IPS-20b (cell line): ENCODE measurements at regions not wholly inside any gene's neighbourhood (a gene's known extent, or its start where the extent isn't known, plus 50 kb on each side); places are given as distances from the start of the nearest gene placed in this dataset.

ENCODE experiments used
- H3K27ac ChIP-seq: one replicate; pipeline ENCODE4 v1.5.1; 2013; ENCODE audit warnings: low read length
- H3K27me3 ChIP-seq: 2 replicates; pipeline ENCODE4 v1.6.1; 2013; ENCODE audit warnings: mild to moderate bottlenecking, low read length, inconsistent platforms; ENCODE audit not compliant: insufficient read depth
- H3K36me3 ChIP-seq: 2 replicates; pipeline ENCODE4 v1.6.1; 2013; ENCODE audit warnings: low read depth, mild to moderate bottlenecking, inconsistent platforms, low read length, moderate library complexity; ENCODE audit not compliant: insufficient read depth
- H3K4me1 ChIP-seq: 2 replicates; pipeline ENCODE4 v1.6.1; 2013; ENCODE audit warnings: mild to moderate bottlenecking, control low read depth, inconsistent platforms, low read length, moderate library complexity; ENCODE audit not compliant: insufficient read depth
- H3K4me3 ChIP-seq: 2 replicates; pipeline ENCODE4 v1.5.1; 2013; ENCODE audit warnings: mild to moderate bottlenecking, low read length, inconsistent platforms
- H3K9ac ChIP-seq: 2 replicates; pipeline ENCODE4 v1.6.1; 2013; ENCODE audit warnings: low read depth, mild to moderate bottlenecking, inconsistent platforms, low read length, moderate library complexity
- H3K9me3 ChIP-seq: 2 replicates; pipeline ENCODE4 v1.6.1; 2013; ENCODE audit warnings: mild to moderate bottlenecking, low read depth, low read length, inconsistent platforms; ENCODE audit not compliant: insufficient read depth

DNA sequence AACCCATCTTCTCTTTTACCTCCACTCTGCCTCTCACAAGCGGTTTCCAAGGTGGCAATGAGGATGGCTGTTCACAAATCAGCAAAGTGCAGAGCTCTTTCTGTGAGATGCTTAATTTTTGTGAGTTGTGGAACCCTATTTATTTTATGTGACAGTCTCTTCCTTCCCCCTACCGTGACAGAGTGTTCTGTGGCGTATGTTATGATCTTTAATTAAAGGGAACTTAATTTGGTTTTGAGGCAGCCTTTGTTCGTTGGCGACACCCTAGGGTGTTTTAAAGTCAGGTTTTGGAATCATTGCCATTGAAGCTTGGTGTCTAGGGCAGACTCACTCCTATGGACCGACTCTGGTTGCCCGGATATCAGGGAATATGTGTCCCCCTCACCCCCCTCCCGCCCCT lies 83.3 kb upstream of the IRX3 start:
- H3K4me1 ChIP-seq = peaks cover 3% of the 10 kb centered on the region; the same call in 1 of the 2 replicates
- no peaks in the 10 kb centered on the region for H3K27me3 ChIP-seq
- no peaks in the 10 kb centered on the region for H3K36me3 ChIP-seq
- H3K27ac ChIP-seq = no peak overlapping the region
- H3K9me3 ChIP-seq = no peaks in the 10 kb centered on the region
- H3K4me3 ChIP-seq = no peak overlapping the region
- no peak overlapping the region for H3K9ac ChIP-seq

- Histone ChIP-seq H3K4me1 (peaks cover 12% of the 10 kb centered on the region; the same call in 1 of the 2 replicates), H3K27ac (no peak overlapping the region), H3K9ac (no peak overlapping the region), H3K27me3 (peaks cover 9% of the 10 kb centered on the region; the same call in 1 of the 2 replicates), H3K36me3 (no peaks in the 10 kb centered on the region), H3K9me3 (no peaks in the 10 kb centered on the region), H3K4me3 (no peak overlapping the region)
Measured at GRCh38 chr16:54366943-54367342, 80.4 kb upstream of the IRX3 start.

DNA sequence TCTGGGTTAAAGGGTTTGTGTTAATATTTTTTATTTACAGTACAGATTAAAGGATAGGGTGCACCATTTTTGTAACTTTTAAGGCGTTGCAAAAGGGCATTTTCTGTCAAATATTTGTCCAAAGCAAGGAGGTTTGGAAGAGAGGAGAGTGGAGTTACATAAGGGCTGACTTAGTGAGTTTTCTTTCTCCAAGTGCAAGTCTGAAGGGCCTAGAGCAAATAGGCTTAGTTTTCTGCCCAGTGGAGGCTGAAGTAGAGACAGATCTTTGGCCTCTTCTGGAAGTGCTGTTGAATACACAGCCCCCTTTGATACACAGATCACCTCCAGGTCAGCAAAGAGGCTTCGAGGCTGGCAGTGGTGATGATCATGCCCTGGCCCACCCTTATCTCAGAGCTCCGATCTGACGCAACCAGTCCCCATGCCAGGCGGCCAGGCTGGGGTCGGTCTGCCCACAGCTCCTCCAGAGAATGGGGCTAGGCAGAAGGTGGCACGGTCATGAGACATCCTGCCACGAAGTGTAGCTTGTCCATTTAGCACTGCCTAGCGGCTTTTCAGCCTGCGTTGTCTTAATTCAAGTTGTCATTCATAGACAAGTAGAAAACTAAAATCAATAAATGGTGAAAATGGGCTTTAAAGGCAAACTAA lies 79.5 kb upstream of the IRX3 start:
- H3K9me3 ChIP-seq = no peaks in the 10 kb centered on the region
- peaks cover 14% of the 10 kb centered on the region; the same call in 1 of the 2 replicates for H3K27me3 ChIP-seq
- no peak overlapping the region for H3K9ac ChIP-seq
- H3K36me3 ChIP-seq = no peaks in the 10 kb centered on the region
- no peak overlapping the region for H3K4me3 ChIP-seq
- no peak overlapping the region for H3K27ac ChIP-seq
- H3K4me1 ChIP-seq = peaks cover 12% of the 10 kb centered on the region; the same call in 1 of the 2 replicates

GRCh38 chr16:54363766-54364165 lies 77.2 kb upstream of the IRX3 start:
- Histone ChIP-seq H3K4me1 (peaks cover 14% of the 10 kb centered on the region), H3K27ac (no peak overlapping the region), H3K4me3 (no peak overlapping the region), H3K36me3 (no peaks in the 10 kb centered on the region), H3K9me3 (no peaks in the 10 kb centered on the region), H3K27me3 (peaks cover 19% of the 10 kb centered on the region; the same call in 1 of the 2 replicates), H3K9ac (no peak overlapping the region)

GRCh38 chr16:54362591-54363206 lies 76.1 kb upstream of the IRX3 start:
- no peaks in the 10 kb centered on the region for H3K36me3 ChIP-seq
- H3K27ac ChIP-seq = no peak overlapping the region
- H3K9me3 ChIP-seq = no peaks in the 10 kb centered on the region
- H3K4me3 ChIP-seq = no peak overlapping the region
- peaks cover 19% of the 10 kb centered on the region; the same call in 1 of the 2 replicates for H3K27me3 ChIP-seq
- H3K4me1 ChIP-seq = peaks cover 14% of the 10 kb centered on the region
- H3K9ac ChIP-seq = peak overlapping the region; percentile 3; the same call in 1 of the 2 replicates

DNA sequence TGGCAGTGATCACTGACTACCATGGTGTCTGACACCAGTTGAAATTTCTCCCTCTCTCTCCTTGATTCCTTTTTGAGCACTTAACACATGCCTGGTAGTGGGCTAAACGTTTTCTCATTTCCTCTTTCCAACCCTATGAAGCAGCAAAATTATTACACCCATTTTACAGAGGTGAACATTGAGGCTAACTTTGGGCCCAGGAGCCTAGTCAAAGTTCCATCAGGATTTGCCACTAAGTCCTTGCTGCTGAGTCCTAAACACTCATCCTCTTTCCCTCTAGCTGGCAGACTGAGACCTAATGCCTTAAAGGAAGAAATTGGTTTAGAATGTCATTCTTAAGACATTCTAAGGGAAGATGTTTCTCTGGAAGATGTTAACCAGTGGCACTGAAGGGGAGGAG lies 74.7 kb upstream of the IRX3 start:
- peaks cover 14% of the 10 kb centered on the region for H3K4me1 ChIP-seq
- H3K9me3 ChIP-seq = no peaks in the 10 kb centered on the region
- H3K27me3 ChIP-seq = peaks cover 19% of the 10 kb centered on the region; the same call in 1 of the 2 replicates
- H3K4me3 ChIP-seq = no peak overlapping the region
- no peak overlapping the region for H3K9ac ChIP-seq
- H3K36me3 ChIP-seq = no peaks in the 10 kb centered on the region
- H3K27ac ChIP-seq = no peak overlapping the region

- peaks cover 19% of the 10 kb centered on the region; the same call in 1 of the 2 replicates for H3K27me3 ChIP-seq
- H3K9ac ChIP-seq = no peak overlapping the region
- H3K27ac ChIP-seq = no peak overlapping the region
- H3K4me3 ChIP-seq = no peak overlapping the region
- no peaks in the 10 kb centered on the region for H3K9me3 ChIP-seq
- H3K36me3 ChIP-seq = no peaks in the 10 kb centered on the region
- peaks cover 14% of the 10 kb centered on the region for H3K4me1 ChIP-seq
Measured at GRCh38 chr16:54360681-54361080, 74.1 kb upstream of the IRX3 start.

DNA sequence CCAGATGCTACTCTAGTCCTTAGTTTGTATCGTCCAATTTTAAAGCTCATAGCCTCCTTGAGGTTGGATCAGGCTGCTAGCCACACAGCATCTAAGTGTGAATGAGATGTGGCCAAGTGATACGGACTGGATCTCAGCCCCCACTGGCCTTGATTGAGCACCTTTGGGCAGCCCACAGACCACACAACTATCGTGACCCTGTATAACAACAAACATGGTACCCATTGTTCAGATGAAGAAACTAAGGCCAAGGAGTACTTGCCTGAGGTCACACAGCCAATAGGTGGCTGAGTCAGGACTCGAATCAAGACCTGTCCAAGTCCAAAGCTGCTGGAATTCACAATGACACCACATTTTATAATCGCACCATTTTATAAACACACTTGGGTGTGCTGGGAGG lies 73.0 kb upstream of the IRX3 start:
- Histone ChIP-seq H3K4me1 (peaks cover 14% of the 10 kb centered on the region), H3K27ac (no peak overlapping the region), H3K4me3 (no peak overlapping the region), H3K9ac (no peak overlapping the region), H3K9me3 (peaks cover 7% of the 10 kb centered on the region), H3K36me3 (no peaks in the 10 kb centered on the region), H3K27me3 (peaks cover 19% of the 10 kb centered on the region; the same call in 1 of the 2 replicates)

GRCh38 chr16:54359081-54359480 lies 72.5 kb upstream of the IRX3 start:
- Histone ChIP-seq H3K27ac (no peak overlapping the region), H3K27me3 (peaks cover 19% of the 10 kb centered on the region; the same call in 1 of the 2 replicates), H3K9ac (no peak overlapping the region), H3K4me1 (peaks cover 14% of the 10 kb centered on the region), H3K9me3 (peaks cover 7% of the 10 kb centered on the region), H3K36me3 (no peaks in the 10 kb centered on the region), H3K4me3 (no peak overlapping the region)

DNA sequence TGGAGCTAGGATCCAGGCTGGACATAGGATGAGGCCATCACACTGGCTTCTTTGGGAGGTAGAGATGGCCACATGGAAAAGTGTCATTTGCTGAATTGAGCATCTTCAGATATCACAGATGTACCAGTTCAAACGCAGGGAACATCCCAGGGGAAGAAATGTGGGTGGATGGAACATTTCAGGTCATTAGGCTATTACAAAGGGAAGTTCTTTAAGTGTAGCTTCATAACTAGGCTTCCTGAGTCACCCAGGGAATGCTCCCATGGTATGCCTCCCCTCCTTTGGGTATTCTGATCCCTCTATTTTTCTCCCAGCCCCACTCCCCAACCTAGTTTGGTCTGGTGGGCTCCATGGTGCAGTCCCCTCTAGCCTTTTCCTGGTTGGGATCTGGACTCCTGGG lies 69.8 kb upstream of the IRX3 start:
- Histone ChIP-seq H3K9me3 (peaks cover 7% of the 10 kb centered on the region), H3K36me3 (no peaks in the 10 kb centered on the region), H3K27ac (no peak overlapping the region), H3K9ac (no peak overlapping the region), H3K27me3 (peaks cover 8% of the 10 kb centered on the region; the same call in 1 of the 2 replicates), H3K4me3 (no peak overlapping the region), H3K4me1 (peaks cover 5% of the 10 kb centered on the region)

- Histone ChIP-seq H3K9ac (no peak overlapping the region), H3K27ac (no peak overlapping the region), H3K36me3 (no peaks in the 10 kb centered on the region), H3K9me3 (peaks cover 7% of the 10 kb centered on the region), H3K27me3 (no peaks in the 10 kb centered on the region), H3K4me3 (no peak overlapping the region), H3K4me1 (no peaks in the 10 kb centered on the region; the same call in 1 of the 2 replicates)
Measured at GRCh38 chr16:54355251-54355650, 68.7 kb upstream of the IRX3 start.

DNA sequence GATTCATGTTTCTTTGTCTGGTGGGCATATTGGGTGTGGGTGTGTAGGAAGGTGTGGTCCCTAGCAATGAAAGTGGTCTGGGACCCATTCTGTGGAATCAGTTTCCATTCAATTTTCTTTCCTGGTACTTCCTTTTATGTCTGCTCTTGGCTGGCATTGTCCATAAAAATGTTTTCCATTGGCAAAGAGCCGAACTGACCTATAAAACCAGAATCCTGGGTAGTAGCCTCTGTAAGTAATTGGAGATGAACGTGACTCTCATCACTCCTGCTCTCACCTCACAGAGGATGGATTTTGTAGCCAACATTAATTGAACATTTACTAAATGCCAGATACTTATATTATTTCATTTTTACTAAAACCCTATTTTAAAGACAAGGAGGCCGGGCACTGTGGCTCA lies 66.5 kb upstream of the IRX3 start:
- Histone ChIP-seq H3K27ac (no peak overlapping the region), H3K9ac (no peak overlapping the region), H3K27me3 (no peaks in the 10 kb centered on the region), H3K9me3 (peaks cover 7% of the 10 kb centered on the region), H3K36me3 (no peaks in the 10 kb centered on the region), H3K4me3 (no peak overlapping the region), H3K4me1 (no peaks in the 10 kb centered on the region)
